GM10266 (cell line): ENCODE measurements at regions not wholly inside any gene's neighbourhood (a gene's known extent, or its start where the extent isn't known, plus 50 kb on each side); places are given as distances from the start of the nearest gene placed in this dataset.
"Not testable (repeated sequence)": the region's sequence is repeated elsewhere in the genome, so short reads cannot be mapped to it uniquely, and the experiment has no call there.

Experiments used
- DNase-seq: peaks from one replicate; pipeline ENCODE4 v3.0.0; 2012; ENCODE audit errors: extremely low spot score
- TF ChIP-seq, protein P1 (sequence below): IDR thresholded peaks from 2 replicates; pipeline ENCODE4 v1.5.1; 2012; ENCODE audit warnings: mild to moderate bottlenecking, low read depth; ENCODE audit not compliant: control insufficient read depth, insufficient read depth; ENCODE audit errors: missing control alignments

GRCh38 chr11:37449146-37449545, 851.1 kb upstream of the RAG2 start:
- TF ChIP-seq, protein P1, sequence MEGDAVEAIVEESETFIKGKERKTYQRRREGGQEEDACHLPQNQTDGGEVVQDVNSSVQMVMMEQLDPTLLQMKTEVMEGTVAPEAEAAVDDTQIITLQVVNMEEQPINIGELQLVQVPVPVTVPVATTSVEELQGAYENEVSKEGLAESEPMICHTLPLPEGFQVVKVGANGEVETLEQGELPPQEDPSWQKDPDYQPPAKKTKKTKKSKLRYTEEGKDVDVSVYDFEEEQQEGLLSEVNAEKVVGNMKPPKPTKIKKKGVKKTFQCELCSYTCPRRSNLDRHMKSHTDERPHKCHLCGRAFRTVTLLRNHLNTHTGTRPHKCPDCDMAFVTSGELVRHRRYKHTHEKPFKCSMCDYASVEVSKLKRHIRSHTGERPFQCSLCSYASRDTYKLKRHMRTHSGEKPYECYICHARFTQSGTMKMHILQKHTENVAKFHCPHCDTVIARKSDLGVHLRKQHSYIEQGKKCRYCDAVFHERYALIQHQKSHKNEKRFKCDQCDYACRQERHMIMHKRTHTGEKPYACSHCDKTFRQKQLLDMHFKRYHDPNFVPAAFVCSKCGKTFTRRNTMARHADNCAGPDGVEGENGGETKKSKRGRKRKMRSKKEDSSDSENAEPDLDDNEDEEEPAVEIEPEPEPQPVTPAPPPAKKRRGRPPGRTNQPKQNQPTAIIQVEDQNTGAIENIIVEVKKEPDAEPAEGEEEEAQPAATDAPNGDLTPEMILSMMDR, result peak; percentile 42
- no peak for DNase-seq

- TF ChIP-seq, protein P1, result no peak
- no peak for DNase-seq
Observed at GRCh38 chr11:37442576-37442975, 844.5 kb upstream of the RAG2 start.

GRCh38 chr11:37431633-37432230, 833.7 kb upstream of the RAG2 start:
- not testable (repeated sequence) for DNase-seq

- DNase-seq, result not testable (repeated sequence)
Observed at GRCh38 chr11:37430966-37431632, 833.1 kb upstream of the RAG2 start.

DNA sequence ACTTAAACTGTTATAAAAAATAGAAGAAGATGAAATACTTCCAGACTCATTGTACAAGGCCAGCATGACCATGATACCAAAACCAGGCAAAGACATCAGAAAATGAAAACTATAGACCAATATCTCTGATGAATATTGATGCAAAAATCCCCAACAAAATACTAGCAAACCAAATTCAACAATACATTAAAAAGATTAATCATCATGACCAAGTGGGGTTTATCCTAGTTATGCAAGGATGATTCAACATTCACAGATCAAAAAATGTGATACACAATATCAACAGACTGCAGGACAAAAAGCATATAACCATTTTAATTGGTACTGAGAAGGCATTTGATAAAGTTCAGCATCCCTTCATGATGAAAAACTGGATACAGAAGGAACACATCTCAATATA, 824.5 kb upstream of the RAG2 start:
- TF ChIP-seq, protein P1, result no peak
- no peak for DNase-seq

DNA sequence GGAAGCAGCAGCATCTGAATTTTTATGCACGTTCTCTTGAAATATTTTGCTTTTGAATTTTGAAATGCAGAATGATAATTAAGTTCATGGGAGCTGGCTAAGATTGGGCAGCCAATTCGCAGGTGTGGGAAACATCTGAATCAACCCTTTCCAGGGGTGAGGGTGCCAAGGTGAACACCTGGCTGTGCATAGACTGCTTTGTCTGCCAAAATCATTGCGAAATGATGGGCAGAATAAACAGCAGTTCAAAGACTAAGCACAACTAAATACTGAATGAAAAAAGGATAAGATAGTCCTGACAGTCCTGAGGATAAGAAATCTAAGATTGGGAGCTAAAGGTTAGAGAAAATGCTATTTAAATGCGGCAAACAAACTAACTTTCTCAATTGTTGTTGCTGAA, 813.3 kb upstream of the RAG2 start:
- no peak for DNase-seq
- TF ChIP-seq, protein P1, result no peak

DNA sequence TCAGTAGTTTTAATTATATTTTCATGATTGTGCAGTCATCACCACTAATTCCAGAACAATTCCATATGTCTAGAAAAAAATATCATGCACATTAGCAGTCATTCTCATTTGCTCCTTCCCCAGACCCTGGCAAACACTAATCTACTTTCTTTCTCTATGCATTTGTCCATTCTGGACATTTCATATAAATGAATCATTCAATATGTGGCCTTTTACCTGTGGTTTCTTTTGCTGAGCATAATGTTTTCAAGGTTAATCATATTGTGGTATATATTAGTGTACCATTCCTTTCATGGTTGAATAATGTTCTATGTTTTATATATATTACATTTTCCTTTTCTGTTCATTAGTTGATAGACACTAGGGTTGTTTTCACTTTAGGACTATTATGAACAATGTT, 811.1 kb upstream of the RAG2 start:
- TF ChIP-seq, protein P1, result no peak
- no peak for DNase-seq

DNA sequence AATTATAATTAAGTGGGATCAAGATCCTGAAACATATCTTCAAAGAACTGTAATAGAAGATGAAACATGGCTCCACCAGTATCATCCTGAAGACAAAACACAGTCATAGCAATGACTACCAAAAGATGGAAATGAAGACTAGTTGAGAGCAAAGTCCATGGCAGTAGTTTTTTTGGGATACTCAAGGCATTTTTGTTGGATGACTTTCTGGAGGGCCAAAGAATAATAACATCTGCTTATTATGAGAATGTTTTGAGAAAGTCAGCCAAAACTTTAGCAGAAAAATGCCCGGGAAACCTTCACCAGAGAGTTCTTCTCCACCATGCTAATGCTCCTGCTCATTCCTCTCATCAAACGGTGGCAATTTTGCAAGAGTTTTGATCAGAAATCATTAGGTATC, 809.4 kb upstream of the RAG2 start:
- DNase-seq, result no peak
- TF ChIP-seq, protein P1, result no peak
